ENCODE measurements at regions not wholly inside any gene's neighbourhood (a gene's known extent, or its start where the extent isn't known, plus 50 kb on each side); places are given as distances from the start of the nearest gene placed in this dataset.
A peak's percentile ranks its signal among the peaks of the same experiment; 100 is the strongest.
"Not testable (repeated sequence)": the region's sequence is repeated elsewhere in the genome, so short reads cannot be mapped to it uniquely, and the experiment has no call there.

DNA sequence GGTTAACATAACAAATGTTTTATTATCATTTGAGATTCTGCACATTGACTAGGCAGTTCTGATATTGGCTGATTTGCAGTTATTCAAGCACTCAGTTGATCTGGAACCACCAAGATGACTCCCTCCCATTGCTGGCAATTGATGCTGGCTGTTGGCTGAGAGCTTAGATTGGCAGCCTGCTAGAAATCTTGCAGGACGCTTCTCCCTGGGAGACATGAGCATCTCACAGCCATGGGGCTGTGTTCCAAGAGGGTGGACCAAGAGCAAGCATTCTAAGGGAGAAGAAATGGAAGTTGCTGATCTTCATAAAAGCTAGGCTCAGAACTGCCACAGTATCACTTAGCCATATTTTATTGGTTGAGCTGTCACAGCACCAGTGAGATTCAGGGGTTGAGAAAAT, 233.4 kb upstream of the ID4 start:
- DNase-seq (ENCODE audit: low read depth) = peak; percentile 1

DNA sequence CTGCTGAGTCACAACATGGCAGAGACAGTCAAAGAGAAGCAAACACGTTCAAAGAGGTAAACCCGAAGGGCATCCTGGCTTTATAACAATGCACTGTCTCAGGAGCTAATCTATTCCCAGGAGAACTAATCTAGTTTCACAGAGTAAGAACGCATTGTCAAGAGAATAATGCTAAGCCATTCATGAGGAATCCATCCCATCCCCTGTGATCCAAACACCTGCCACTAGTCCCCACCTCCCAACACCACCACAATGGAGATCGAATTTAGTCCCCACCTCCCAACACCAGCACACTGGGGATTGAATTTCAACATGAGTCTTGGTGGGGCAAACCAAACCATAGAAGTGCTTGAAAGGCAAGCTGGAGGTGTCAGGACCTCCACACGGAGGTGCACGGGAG, 231.5 kb upstream of the ID4 start:
- DNase-seq (ENCODE audit: low read depth) = no peak

DNA sequence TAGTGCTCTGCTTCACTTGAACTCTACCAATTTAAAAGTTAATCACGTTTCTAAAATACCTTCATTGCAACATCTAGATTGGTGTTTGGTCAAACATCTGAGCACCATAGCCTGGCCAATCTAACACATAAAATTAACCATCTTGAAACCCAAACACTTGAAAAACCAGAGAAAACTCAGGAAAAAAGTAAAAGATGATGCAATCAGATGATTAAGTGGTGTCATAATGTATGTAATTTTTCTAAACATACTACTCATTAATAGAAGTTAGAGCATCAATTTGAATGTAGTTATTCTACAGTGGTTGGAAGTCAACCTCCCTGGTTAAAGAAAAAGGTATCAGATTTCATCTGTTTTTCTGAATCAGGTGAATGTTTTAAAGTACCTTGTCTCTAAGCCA, 228.6 kb upstream of the ID4 start:
- DNase-seq (ENCODE audit: low read depth) = no peak

DNA sequence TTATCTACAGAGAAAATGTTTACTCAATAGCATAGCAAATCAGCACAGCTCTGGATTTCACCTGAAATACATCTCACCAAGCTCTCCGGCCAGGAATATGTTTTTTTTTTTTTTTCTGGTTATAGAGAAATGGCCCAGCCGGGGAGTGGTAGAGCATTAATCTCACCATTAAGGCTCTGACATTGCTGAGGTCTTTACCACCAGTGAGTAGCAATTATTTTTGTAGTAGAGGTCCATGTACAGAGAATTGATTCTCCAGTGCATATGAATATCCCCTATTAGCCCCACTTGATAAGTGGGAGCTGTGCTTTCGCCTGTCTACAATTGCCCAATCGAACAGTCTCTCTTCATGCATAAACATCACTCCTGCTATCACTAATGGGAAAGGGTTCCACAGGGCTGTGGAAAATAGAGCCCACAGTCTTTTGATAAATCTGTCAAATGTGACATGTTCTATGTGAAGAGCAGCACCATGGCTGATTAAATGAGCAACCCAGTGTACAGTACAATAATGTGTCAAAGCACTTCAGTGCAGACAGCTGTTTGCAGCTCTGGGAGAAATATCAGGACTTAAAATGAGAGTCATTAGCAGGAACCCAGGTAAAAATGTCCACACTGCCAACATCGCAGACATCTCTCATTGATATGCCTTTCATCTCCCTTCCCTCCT, 227.1 kb upstream of the ID4 start:
- no peak for DNase-seq (ENCODE audit: low read depth)

DNA sequence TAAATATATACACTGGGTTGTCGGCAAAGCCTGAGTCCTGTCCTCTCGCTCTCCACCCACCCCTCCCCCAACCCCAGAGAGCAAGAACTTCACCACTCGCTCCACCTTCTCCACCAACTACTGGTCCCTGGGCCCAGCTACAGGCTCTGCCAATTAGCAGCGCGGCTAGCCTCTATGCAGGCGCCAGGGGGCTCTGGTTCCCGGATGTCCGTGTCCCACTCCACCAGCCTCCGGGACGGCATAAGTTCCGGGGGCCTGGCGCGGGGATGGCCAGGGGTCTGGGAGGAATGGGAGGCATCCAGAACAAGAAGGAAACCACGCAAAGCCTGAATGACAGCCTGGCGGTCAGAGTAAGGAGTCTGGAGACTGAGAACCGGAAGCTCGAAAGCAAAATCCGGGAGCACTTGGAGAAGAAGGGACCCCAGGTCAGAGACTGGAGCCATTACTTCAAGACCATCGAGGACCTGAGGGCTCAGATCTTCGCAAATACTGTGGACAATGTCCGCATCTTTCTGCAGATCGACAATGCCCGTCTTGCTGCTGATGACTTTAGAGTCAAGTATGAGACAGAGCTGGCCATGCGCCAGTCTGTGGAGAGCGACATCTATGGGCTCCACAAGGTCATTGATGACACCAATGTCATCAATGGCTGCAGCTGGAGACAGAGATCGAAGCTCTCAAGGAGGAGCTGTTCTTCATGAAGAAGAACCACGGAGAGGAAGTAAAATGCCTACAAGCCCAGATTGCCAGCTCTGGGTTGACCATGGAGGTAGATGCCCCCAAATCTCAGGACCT, 224.3 kb upstream of the ID4 start:
- DNase-seq (ENCODE audit: low read depth) = not testable (repeated sequence)

DNA sequence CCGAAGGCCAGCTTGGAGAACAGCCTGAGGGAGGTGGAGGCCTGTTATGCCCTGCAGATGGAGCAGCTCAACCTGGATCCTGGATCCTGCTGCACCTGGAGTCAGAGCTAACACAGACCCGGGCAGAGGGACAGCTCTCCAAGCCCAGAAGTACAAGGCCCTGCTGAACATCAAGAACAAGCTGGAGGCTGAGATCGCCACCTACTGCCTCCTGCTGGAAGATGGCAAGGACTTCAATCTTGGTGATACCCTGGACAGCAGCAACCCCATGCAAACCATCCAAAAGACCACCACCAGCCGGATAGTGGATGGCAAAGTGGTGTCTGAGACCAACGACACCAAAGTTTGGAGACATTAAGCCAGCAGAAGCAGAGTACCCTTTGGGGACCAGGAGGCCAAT, 223.5 kb upstream of the ID4 start:
- DNase-seq (ENCODE audit: low read depth) = no peak

DNA sequence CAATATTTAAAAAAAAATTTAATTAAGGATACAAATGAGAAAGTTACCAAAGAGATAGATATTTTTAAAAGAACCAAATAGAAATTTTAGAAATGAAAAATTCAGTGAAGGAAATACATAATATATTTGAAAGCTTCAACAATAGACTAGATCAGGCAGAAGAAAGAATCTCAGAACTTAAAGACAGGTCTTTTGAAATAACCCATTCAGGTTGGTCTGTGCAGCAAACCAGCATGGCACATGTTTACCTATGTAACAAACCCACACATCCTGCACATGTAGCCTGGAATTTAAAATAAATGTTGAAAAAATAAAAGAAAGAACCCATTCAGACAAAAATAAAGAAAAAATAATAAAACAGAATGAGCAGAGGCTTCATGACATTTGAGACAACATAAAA, 221.1 kb upstream of the ID4 start:
- no peak for DNase-seq (ENCODE audit: low read depth)

DNA sequence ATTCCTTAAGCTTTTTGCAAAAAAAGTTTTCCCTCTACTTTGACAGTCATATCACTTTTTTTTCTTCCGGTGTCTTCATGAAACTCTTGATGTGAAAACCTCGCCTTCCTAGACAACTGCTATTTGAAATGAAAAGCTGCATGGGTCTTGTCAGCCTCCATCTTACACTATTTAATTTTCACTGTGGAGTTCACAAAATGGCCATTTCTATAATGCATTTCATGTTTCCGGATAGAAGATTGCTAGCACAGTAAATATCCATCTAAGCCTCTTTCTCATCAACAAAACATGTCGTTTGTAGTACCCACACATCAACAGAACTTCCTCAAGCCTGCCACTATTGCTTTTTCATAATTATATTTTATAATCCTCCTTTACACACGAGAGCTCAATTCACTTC, 204.9 kb upstream of the ID4 start:
- DNase-seq (ENCODE audit: low read depth) = no peak

DNA sequence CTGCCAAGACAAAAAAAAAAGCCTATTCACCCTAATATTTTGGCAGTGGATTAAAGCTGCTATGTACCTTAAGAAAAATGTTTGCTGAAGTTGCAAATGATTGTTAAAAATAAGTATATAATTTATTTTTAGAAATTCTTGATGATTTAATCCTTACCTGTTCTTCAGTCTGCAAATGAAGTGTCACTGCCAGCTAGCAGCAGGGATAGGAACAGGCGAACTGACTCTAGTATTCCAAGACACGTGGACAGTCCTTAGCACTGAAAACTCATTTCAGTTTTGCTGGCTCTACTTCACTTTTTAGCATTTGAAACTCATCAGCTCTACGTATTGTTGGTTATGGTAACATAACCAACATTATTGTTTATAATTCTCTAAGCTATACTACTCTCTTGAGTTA, 204.4 kb upstream of the ID4 start:
- no peak for DNase-seq (ENCODE audit: low read depth)

DNA sequence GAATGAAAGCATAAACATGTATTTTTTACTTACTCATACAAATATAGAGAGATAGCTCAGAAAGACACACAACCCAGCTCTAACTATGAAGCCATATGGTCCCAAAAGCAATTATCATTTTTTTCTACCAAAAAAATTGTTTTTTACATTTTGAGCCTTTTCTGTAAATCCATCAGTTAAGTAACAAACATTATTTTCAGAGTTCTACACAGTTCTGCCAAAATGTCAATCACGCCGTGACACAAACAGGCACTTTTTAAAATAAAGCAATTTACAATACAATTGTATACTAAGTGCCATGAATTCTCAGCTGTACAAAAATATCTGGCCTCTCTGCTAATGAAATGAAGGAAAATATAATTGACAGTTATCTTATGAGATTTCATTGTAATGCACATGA, 201.4 kb upstream of the ID4 start:
- no peak for DNase-seq (ENCODE audit: low read depth)

DNA sequence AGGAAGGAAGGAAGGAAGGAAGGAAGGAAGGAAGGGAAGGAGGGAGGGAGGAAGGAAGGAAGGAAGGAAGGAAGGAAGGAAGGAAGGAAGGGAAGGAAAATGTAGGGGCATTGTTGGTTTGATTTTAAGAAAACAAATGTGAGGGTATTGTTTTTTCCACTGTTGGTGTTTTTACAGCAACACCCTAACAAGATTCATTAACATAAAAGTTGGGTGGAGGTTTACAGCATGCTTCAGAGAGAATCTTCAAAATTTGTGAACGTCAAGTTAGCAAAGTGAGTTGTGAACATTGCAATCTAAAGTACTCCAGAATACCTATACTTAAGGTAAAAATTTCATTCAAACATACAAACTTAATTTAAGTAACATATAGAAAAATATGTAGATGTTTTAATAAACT, 200.2 kb upstream of the ID4 start:
- no peak for DNase-seq (ENCODE audit: low read depth)

DNA sequence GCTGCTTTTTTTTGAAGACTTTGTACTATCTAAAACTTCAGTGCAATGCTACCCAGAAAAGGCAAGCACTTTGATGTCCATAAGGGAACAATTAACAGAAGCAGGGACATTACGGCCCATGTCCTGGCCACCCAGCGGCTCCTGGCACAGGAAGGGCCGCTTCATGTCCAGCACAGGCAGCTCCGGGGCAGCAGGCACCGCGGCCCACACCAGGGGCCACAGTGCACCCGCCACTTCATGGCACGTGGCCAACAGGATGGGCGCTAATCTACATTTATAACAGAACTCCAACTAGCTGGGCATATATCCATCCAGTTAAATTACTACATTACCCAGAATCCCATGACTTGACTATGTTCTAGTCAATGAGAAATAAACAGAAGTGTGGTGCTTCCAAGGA, 198.2 kb upstream of the ID4 start:
- no peak for DNase-seq (ENCODE audit: low read depth)

DNA sequence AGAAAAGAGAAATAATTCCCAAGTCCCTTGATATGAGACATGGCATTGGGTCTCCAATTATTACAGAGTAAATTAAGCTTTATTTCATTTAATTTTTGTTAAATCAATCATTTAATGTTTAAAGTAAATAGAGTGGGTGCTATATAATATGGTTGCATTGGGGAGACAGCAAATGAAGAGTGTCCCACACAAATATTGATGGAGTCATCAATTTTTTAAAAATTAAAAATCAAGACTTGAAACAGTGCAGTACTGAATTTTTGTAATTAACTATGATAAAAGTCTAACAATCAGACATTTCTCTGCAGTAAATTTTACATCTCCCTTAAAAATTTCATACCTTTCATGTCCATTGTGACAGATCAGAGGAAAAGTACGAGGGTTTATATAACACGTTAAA, 193.9 kb upstream of the ID4 start:
- DNase-seq (ENCODE audit: low read depth) = no peak

DNA sequence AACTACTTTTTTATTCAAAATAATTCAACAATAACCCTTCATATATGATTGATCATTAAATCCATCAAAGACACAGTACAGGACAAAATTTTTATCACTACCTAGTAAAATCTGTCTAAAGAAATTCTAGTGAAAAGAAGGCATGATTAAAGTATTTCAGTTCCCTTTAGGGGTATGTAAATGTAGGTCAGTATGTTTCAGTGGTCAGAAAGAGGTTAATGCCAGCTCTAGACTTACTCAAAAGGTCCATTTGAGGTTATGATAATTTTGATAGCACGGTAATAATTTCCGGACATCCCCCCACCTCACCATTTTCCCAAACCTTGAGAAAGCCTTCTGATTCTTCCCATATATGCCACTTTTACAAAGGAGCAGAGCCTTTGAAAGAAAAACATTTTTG, 193.5 kb upstream of the ID4 start:
- DNase-seq (ENCODE audit: low read depth) = no peak

DNA sequence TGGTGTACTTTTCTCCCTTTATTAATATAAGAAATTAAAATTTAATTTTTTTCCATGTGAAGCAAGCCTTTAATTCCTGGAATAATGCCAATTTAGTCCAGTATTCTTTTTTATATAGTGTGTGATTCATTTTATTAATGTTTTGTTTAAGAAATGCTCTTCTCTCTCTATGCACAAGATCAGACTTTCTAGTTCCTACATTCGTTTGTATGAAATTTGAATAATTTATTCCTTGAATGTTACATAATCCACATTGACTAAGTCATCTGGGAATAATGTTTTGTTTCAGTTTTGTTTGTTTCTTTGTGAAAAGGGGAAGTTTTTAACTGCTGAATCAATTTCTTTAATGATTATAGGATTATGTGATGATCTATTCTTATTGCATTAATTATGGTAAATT, 181.4 kb upstream of the ID4 start:
- no peak for DNase-seq (ENCODE audit: low read depth)

DNA sequence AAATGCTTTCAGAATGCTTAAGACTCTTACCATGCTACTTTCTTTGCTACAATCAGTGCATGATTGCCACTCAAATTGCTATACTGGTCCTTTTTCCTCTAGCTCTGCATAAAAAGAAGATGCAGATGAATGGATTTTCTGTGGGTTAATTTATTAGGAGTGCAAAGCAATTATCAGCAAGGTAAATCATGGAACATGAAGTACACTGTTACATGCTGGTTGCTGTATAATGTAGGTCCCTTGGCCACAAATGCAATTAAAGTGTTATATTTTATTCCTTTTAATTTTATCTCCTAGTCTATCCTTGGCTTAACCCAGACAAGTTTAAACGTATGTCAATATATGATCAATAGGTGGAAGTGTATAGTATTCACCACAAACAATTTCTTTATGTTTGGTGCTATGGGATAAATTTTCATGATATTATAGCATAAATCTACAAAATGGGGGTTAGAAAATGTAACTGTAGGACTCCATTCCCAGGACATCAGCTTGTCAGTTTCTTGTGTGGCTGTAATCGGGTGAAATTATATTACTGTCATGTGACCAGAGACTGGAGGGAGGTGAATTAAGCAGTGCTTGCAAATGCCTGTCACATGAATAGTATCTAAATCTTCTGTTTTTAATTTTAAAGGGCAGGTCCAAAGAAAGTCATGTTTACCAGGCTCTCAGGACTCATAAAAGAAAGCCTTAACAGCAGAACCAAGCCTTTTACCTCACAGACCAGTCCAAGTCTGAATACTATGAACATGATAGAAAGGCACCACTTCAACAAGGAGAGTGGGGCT, 176.9 kb upstream of the ID4 start:
- DNase-seq (ENCODE audit: low read depth) = no peak

DNA sequence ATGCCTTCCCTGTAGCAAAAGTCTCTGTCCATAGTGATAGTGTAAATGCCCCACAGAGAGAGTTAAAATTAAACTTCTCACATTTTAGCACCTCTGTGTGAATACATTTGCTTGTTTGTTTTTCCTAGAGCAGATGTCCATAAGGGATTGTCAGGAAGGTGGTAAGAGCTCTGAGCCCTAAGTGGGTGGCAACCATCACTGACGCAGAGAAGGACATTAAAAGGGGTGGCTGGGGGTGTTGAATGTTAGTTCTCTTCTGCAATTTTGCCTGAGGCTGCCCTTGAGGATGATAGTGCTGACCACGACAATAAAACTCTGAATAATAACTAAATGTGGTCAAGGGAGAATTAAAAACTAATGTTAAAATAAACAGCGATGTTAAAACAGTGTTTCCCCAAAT, 174.3 kb upstream of the ID4 start:
- no peak for DNase-seq (ENCODE audit: low read depth)

DNA sequence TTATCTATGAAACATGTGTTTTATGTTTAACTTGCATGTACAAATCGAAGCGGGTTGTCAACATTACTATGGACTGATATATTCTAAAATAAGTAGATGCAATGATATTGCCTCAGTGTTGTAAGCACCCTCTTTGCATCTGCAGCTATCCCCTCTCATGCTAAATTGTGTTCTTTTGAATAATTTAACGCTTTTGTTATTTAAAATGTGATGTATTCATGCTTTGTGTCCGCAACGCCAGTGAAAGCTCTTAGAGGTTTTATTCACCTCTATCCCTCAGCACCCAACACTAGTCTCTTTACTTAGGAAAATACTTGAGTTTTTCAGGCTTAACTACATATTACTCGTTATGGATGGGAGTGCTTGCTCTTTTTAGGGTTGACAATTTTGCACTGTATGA, 173.7 kb upstream of the ID4 start:
- no peak for DNase-seq (ENCODE audit: low read depth)

DNA sequence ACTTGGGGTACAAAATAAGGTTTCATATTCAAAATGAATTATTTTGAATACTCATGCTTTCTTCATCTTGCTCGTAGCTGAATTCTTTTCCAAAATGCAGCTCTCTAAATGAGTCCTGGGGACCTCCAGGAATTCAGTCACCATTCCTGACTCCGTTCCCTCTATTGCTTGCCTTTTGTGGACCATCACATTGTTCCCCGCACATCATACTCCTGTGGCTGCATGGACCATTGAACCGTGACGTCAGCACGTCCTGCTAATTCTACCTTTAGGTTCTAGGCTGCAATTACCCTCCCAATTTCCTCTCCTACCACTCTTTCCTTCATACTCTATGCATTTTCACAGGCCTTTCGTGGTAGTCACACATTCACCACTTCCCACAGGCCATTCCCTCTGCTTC, 173.1 kb upstream of the ID4 start:
- DNase-seq (ENCODE audit: low read depth) = no peak

DNA sequence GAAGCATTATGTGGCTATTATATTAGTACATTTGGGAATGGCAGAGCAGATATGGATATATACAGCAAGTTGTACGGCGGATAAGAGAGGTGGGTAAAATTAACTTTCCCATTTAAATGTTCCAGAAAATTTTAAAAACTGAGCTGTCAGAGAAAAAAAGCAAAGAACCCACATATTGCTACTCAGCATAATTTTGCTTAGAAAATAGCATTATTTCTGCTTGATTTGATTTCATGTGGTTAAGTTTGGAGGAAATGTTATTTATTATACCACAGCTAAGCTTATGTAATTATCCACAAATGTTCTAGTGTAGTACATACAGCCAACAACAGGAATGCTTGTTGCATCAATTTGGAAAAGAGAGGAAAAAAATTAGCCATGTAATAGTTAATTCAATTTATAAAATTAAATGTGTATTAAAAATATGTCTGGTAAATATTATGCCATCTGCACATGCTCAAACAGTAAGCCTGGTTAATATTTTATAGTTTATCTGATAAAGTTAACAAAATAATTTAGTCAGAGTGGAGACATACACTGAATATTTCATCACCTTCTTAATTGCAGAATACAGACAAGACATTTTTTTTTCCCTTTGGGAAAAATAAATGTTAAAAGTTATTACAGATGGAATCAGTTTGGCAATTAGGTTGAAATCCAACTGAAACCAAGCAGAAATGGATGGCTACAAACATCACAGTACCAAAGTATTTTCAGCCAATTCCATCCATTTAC, 172.1 kb upstream of the ID4 start:
- no peak for DNase-seq (ENCODE audit: low read depth)

DNA sequence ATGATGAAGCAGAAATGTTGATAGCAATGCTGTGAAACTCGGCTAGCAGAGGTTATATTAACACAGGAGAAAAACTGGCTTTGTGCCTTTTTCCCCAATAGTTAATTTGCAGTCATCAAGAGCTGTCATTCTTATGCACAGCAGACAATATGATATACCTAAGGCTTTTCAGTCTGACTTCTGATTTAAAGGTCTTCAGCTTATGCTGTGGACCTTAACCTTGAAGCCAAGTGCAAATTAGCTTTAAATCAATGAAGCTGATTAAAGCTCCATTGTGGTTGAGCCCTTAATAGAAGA, 171.6 kb upstream of the ID4 start:
- DNase-seq (ENCODE audit: low read depth) = no peak

DNA sequence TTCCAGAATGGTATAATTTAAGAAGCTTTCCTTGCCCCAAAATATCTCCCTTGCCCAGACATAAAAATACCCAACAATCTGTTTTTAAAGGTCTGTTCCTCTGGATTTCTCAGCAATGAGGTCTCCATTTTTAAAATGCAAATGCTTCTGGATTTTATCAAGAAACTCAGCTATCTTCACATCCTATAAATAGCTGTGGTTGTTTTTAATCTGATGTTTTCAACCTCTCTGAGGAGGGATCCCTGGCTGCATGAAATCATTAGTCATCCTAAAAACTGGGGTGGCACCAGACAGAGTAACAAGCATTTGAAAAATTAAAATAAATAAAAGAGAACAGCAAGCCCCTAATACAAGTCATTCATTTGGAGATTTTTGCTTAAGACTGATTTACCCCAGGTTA, 168.5 kb upstream of the ID4 start:
- DNase-seq (ENCODE audit: low read depth) = no peak

DNA sequence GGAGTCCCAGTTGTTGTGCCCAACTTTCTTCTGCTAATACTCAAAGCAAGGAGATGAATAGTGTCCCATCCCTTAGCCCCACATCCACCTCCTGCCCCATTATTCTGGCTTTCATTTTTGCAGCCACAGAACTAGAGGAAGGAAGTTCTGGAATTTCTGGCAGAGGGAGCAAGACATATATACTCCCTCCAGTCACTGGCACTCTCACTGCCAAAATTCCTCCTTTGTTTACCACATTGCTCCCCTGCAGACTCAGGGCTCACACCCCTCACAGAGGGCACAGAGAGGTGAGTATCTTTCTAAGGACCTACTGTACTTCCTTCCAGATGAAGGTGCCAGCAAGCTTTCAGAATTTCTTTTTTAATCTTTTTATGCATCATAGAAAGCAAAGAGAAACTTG, 168.0 kb upstream of the ID4 start:
- no peak for DNase-seq (ENCODE audit: low read depth)

Data from forelimb muscle (tissue), 1 donor.